ENCODE measurements at regions not wholly inside any gene's neighbourhood (a gene's known extent, or its start where the extent isn't known, plus 50 kb on each side); places are given as distances from the start of the nearest gene placed in this dataset.
"Not testable (repeated sequence)": the region's sequence is repeated elsewhere in the genome, so short reads cannot be mapped to it uniquely, and the experiment has no call there.

DNA sequence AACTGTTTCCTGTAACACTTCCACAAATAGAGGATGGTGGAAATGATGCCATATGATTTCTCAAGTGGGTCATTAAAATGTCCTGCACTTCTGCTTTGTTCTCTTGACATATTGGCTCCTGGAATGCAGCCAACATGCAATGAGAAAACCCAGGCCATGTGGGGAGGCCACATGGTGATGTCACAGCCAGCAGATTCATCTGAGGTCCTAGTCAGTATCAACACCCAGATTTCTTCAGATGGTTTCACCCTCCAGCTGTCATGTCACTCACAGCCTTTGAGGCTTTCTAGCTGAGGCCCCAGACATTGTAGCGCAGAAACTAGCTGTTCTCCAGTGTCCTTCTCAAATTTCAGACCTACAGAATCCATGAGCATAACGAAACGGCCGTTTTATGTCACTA is 102.3 kb upstream of the NUPR2 start:
- DNase-seq: no peak

DNA sequence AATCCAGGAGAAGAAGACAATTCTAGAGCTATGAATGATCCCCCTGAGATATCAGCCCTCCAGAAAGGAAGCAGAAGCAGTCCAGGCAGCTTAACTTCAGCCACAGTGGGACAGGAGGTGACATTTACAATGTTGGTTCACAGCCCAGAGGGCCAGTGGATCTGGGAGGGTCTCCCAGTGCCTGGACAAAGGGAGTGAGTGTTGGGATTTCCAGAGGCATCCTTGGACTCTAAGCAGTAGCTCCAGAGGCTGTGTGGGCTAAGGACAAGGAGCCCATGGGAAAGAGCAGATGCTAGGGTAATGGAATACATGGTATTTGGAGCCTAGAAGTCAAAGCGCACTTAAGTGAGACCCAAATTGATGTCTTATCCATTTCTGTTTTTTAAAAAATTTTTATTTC is 97.4 kb upstream of the NUPR2 start:
- DNase-seq: no peak

DNA sequence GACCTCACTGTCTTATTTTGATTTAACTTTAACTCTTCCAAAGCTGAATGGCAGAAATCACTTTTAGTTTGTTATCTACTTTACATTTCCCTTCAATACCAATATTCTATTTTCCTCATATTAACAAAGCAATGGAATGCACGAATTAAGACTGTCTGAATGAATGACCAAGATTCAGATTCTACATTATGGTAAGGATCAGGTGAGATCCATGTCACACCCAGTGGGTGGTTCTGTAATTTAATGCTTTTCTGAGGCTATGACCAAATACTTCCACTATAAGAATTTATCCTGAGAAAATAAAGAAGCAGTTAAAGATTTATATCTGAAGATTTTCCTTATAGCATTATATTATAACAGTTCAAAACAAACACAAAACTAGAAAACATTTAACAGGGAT is 90.2 kb upstream of the NUPR2 start:
- no peak for DNase-seq

DNA sequence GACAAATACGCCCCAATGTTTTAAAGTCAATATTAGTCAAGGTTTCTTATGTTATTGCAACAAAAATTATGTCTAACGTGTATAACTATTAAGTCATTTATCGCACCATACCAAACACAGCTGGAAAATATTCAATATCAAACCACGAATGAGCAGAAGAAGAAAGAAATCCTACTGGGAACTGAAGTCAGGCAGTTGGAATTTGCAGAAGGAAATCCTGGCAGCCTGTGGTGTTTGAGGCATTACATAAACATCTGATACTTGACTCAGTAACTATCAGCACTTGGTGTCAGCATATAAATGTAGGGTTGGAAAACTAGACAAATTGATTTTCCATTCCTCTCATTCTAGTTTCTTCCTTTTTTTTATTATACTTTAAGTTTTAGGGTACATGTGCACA is 83.4 kb upstream of the NUPR2 start:
- DNase-seq: no peak

DNA sequence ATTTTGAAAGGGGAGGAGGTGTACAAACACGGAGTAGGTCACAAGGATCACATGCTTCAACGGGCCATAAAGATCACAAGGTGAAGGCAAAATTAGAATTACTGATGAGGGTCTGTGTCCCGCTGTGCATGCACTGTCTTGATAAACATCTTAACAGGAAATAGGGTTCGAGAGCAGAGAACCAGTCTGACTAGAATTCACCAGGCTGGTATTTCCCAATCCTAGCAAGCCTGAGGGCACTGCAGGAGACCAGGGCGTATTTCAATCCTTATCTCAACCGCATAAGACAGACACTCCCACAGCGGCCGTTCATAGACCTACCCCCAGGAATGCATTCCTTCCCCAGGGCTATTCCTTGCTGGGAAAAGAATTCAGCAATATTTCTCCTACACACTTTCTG is 80.0 kb upstream of the NUPR2 start:
- DNase-seq: not testable (repeated sequence)

DNA sequence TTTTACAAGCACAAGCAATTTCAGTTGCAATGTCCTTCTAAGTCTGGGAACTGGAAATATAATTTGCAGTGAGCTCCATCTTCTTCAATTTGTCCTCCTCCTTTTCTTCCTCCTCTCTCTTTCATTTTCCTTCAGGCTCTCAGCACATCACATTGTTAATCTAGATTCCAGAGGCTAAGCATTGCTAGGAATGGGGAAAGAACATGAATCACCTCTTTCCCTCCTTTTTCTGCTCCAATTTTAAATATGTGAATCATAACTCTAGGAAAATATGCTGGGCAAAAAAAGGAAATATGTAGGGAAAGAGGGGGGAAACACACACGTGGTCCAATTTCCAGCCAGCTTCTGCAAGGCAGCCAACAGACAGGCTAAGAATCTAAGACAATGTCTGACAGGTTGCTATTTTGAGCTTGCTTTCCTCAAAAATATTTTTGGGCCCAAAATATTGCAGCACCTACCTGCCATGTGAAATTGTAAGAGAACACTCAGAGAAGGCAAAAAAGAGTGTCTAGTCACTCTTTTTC is 72.7 kb upstream of the NUPR2 start:
- no peak for DNase-seq

DNA sequence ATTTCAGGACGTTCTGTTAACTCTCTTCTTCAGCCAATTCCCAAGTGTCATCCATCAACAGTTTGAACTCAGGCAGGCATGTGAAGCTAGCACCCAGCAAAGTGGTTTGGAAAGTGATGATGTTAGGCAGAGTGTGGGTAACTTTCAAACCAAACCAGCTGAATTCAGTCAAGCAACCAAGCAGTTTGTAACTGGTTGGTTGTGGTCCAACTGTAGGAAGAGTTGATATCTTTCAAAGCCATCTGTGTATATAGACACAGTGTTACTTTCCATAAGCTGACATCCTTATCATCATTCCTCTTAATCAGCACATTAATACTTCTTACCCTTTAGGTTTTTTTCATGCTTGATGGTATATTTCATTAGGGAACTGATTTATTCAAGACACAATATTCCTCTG is 72.2 kb upstream of the NUPR2 start:
- no peak for DNase-seq

DNA sequence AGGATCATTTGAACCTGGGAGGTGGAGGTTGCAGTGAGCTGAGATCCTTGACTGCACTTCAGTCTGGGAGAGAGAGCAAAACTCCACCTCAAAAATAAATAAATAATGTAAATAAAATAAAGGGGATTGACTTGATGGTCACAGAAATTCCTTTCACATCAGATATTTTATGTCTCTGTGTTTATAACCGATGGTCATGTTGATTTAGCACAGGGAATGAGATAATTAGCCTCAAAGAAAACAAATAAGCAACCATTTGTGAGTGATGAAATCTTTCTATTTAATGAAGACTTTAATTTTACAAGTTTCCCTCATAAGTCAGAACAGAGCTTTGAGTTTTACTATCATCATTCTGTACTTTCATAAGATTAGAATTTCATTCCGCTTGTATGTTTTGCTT is 64.8 kb upstream of the NUPR2 start:
- DNase-seq: no peak

DNA sequence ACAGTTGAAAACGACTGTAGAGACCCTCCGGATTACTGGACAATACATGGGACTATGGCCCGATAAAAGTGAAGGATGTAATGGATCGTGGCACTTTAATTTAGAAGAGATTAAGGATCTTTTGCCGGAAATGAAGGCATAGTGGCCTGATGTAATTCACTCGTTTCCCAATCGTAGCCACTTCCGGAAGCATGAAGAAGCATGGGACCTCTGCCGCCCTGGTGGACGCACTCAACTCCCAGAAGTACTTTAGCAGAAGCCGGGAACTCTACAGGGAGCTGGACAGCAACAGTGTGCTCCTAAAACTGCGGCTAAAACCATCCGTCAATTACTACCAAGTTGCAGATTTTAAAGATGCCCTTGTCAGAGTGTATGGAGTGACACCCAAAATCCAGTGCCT is 59.6 kb upstream of the NUPR2 start:
- no peak for DNase-seq

DNA sequence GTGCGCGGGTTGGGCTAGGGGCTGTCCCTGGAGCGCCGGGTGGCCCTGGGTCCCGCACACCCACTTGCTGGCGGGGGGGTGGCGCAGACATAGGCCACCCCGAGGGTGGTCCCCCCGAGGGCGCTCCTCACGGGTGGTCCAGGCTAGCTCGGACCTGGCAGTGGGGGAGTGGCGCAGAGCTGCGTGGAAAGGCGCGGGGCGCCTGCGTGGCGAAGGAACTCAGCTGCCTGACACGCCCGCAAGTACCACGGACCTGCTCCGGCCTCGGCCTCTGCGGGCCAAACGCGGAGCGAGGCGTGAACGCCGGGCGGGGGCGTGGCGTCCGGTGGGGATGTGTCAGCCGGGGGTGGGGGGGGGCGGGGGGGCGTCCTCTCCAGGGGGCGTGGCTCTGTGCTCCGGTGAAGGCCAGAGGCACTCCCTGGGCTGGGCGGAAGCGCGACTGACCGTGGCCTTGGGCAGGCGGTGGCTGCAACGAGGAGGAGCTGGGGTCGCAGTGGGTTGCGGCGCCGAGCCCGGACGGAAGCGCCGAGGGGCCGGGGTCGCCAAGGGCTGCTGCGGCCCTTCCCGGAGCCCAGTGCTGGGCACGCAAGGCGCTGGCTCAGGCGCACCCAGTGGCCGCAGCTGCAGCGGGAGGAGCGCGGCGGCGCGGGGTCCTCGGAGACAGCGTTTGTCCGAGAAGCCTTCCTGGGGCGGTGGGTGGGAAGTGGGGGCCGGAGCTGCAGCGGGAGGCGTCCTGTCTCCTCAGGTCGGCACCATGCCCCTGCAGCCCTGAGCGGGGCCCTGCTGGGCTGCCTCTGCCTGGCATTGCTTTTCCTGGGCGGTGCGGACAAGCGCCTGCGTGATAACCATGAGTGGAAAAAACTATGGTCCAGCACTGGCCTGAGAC is 58.9 kb upstream of the NUPR2 start:
- DNase-seq: no peak

DNA sequence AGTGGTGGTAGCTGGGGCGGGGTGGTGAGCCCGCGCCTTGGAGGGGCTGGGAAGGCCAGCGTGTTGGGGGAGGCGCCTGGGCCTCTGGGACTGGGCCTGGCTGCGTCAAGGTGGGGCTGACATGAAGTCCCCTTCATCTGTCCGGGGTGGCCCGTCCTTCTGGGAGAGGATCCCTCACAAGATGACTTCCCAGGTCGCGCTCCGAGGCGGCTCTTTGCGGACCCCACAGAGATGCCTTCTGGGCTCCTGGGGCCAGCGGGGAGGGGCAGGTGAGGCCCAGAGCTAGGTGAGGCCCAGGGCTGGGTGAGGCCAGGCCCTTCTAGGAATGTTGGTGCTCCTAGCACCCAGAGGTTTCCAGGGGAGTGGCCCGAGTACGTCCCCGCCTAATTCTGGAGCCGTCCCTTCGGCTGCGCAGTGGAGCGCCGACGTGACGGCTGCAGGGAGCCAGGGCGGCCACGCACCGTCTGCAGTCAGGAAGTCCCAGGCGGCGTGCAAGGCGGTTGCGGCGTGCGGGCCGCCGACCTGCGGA is 58.2 kb upstream of the NUPR2 start:
- DNase-seq: no peak

Measured in activated naive CD4-positive, alpha-beta T cell treated with anti-CD3 and anti-CD28 coated beads, Interleukin-2, amount 50 U/mL, for 16 hours (primary cell).